ENCODE measurements at regions not wholly inside any gene's neighbourhood (a gene's known extent, or its start where the extent isn't known, plus 50 kb on each side); places are given as distances from the start of the nearest gene placed in this dataset.

DNA sequence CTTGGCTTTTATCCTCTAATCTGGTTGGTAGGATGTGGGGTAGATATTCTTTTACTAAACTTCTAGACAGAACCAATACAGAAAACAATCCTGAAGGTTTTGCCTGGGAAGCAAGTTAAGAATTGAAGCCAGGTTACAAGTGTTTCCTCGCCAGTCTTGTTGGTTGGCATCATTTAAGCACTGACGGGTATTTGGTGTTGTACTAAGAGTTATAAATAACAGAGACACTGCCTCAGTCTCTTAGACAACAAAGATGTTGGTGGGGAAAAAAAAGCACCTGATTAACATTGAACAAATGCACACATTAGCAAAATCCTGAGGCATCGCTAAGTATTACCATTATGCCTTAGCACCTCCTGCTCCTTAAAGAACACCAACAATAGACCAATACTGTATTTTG, 272.2 kb downstream of the BRINP2 start:
- TF ChIP-seq, protein P1, sequence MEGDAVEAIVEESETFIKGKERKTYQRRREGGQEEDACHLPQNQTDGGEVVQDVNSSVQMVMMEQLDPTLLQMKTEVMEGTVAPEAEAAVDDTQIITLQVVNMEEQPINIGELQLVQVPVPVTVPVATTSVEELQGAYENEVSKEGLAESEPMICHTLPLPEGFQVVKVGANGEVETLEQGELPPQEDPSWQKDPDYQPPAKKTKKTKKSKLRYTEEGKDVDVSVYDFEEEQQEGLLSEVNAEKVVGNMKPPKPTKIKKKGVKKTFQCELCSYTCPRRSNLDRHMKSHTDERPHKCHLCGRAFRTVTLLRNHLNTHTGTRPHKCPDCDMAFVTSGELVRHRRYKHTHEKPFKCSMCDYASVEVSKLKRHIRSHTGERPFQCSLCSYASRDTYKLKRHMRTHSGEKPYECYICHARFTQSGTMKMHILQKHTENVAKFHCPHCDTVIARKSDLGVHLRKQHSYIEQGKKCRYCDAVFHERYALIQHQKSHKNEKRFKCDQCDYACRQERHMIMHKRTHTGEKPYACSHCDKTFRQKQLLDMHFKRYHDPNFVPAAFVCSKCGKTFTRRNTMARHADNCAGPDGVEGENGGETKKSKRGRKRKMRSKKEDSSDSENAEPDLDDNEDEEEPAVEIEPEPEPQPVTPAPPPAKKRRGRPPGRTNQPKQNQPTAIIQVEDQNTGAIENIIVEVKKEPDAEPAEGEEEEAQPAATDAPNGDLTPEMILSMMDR (conservative IDR thresholded peaks at IDR 0.05): no peak
- no peak for TF ChIP-seq EZH2 (IDR thresholded peaks at IDR 0.05; ENCODE audit: low read depth)

Data from PC-9 (cell line).